ENCODE measurements at regions not wholly inside any gene's neighbourhood (a gene's known extent, or its start where the extent isn't known, plus 50 kb on each side); places are given as distances from the start of the nearest gene placed in this dataset.

DNA sequence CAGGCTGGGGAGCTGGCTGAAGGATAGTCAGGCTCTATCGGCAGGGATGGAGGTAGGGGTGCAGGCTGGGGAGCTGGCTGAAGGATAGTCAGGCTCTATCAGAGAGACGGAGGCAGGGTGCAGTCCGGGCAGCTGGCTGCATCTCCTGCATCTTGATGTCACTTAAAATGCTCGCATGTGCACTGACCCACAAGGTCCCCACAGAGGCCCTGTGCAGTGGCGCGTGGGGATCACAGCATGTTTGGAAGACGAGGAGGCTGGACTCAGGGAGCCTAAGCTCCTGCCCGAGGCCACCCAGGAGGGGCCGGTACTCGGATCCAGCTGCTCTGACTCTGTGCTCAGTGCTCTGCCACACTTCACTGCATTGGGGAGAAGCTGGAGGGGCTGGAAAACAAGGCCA, 189.0 kb upstream of the HDAC4 start:
- Mint-ChIP-seq H3K4me1 (peaks cover 6% of the 10 kb centered on the region; the same call in 1 of the 3 replicates), H3K4me3 (no peak overlapping the region), H3K36me3 (ENCODE audit: low read depth) (peaks cover 11% of the 10 kb centered on the region), H3K27ac (no peak overlapping the region), H3K27me3 (ENCODE audit: insufficient read depth, low read depth, poor library complexity) (peaks cover 2% of the 10 kb centered on the region), H3K9me3 (peaks cover 28% of the 10 kb centered on the region)
- Histone ChIP-seq H3K9me2 (ENCODE audit: insufficient read depth) (no peaks in the 10 kb centered on the region), H3K36me3 (ENCODE audit: insufficient read depth) (no peaks in the 10 kb centered on the region), H3K4me1 (ENCODE audit: insufficient read depth) (no peaks in the 10 kb centered on the region), H3K79me2 (replicated peaks; ENCODE audit: insufficient read depth) (no peaks in the 10 kb centered on the region), H3K4me2 (no peak overlapping the region), H3F3A (replicated peaks; ENCODE audit: low read depth) (no peaks in the 10 kb centered on the region), H3K4me3 (no peak overlapping the region), H4K20me1 (replicated peaks; ENCODE audit: insufficient read depth) (no peaks in the 10 kb centered on the region), H2AFZ (no peak overlapping the region), H3K27ac (ENCODE audit: low read depth) (no peak overlapping the region), H3K27me3 (ENCODE audit: insufficient read depth) (no peaks in the 10 kb centered on the region)
- no peak for DNase-seq (ENCODE audit: low spot score)
- no peak for TF ChIP-seq EZH2phosphoT487 (IDR thresholded peaks at IDR 0.05; ENCODE audit: unreplicated experiment)
- TF ChIP-seq, protein P1, sequence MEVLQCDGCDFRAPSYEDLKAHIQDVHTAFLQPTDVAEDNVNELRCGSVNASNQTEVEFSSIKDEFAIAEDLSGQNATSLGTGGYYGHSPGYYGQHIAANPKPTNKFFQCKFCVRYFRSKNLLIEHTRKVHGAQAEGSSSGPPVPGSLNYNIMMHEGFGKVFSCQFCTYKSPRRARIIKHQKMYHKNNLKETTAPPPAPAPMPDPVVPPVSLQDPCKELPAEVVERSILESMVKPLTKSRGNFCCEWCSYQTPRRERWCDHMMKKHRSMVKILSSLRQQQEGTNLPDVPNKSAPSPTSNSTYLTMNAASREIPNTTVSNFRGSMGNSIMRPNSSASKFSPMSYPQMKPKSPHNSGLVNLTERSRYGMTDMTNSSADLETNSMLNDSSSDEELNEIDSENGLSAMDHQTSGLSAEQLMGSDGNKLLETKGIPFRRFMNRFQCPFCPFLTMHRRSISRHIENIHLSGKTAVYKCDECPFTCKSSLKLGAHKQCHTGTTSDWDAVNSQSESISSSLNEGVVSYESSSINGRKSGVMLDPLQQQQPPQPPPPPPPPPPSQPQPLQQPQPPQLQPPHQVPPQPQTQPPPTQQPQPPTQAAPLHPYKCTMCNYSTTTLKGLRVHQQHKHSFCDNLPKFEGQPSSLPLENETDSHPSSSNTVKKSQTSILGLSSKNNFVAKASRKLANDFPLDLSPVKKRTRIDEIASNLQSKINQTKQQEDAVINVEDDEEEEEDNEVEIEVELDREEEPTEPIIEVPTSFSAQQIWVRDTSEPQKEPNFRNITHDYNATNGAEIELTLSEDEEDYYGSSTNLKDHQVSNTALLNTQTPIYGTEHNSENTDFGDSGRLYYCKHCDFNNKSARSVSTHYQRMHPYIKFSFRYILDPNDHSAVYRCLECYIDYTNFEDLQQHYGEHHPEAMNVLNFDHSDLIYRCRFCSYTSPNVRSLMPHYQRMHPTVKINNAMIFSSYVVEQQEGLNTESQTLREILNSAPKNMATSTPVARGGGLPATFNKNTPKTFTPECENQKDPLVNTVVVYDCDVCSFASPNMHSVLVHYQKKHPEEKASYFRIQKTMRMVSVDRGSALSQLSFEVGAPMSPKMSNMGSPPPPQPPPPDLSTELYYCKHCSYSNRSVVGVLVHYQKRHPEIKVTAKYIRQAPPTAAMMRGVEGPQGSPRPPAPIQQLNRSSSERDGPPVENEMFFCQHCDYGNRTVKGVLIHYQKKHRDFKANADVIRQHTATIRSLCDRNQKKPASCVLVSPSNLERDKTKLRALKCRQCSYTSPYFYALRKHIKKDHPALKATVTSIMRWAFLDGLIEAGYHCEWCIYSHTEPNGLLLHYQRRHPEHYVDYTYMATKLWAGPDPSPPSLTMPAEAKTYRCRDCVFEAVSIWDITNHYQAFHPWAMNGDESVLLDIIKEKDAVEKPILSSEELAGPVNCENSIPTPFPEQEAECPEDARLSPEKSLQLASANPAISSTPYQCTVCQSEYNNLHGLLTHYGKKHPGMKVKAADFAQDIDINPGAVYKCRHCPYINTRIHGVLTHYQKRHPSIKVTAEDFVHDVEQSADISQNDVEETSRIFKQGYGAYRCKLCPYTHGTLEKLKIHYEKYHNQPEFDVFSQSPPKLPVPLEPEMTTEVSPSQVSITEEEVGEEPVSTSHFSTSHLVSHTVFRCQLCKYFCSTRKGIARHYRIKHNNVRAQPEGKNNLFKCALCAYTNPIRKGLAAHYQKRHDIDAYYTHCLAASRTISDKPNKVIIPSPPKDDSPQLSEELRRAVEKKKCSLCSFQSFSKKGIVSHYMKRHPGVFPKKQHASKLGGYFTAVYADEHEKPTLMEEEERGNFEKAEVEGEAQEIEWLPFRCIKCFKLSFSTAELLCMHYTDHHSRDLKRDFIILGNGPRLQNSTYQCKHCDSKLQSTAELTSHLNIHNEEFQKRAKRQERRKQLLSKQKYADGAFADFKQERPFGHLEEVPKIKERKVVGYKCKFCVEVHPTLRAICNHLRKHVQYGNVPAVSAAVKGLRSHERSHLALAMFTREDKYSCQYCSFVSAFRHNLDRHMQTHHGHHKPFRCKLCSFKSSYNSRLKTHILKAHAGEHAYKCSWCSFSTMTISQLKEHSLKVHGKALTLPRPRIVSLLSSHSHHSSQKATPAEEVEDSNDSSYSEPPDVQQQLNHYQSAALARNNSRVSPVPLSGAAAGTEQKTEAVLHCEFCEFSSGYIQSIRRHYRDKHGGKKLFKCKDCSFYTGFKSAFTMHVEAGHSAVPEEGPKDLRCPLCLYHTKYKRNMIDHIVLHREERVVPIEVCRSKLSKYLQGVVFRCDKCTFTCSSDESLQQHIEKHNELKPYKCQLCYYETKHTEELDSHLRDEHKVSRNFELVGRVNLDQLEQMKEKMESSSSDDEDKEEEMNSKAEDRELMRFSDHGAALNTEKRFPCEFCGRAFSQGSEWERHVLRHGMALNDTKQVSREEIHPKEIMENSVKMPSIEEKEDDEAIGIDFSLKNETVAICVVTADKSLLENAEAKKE (CRISPR knock-in tag; IDR thresholded peaks at IDR 0.05) = no peak
- TF ChIP-seq, protein P2, sequence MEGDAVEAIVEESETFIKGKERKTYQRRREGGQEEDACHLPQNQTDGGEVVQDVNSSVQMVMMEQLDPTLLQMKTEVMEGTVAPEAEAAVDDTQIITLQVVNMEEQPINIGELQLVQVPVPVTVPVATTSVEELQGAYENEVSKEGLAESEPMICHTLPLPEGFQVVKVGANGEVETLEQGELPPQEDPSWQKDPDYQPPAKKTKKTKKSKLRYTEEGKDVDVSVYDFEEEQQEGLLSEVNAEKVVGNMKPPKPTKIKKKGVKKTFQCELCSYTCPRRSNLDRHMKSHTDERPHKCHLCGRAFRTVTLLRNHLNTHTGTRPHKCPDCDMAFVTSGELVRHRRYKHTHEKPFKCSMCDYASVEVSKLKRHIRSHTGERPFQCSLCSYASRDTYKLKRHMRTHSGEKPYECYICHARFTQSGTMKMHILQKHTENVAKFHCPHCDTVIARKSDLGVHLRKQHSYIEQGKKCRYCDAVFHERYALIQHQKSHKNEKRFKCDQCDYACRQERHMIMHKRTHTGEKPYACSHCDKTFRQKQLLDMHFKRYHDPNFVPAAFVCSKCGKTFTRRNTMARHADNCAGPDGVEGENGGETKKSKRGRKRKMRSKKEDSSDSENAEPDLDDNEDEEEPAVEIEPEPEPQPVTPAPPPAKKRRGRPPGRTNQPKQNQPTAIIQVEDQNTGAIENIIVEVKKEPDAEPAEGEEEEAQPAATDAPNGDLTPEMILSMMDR (conservative IDR thresholded peaks at IDR 0.05; ENCODE audit: low read depth in 2 of 2) = no peak
- TF ChIP-seq, protein P3, sequence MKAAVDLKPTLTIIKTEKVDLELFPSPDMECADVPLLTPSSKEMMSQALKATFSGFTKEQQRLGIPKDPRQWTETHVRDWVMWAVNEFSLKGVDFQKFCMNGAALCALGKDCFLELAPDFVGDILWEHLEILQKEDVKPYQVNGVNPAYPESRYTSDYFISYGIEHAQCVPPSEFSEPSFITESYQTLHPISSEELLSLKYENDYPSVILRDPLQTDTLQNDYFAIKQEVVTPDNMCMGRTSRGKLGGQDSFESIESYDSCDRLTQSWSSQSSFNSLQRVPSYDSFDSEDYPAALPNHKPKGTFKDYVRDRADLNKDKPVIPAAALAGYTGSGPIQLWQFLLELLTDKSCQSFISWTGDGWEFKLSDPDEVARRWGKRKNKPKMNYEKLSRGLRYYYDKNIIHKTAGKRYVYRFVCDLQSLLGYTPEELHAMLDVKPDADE (IDR thresholded peaks at IDR 0.05) = no peak
- no peak for TF ChIP-seq CREB1 (CRISPR knock-in tag; IDR thresholded peaks at IDR 0.05; ENCODE audit: low read depth)
- TF ChIP-seq EZH2 (IDR thresholded peaks at IDR 0.05; ENCODE audit: low read depth, unreplicated experiment) = no peak
- no peak for TF ChIP-seq NANOG (IDR thresholded peaks at IDR 0.05; ENCODE audit: borderline replicate concordance)
- TF ChIP-seq ZNF331 (CRISPR knock-in tag; IDR thresholded peaks at IDR 0.05; ENCODE audit: low read depth) = no peak
- no peak for TF ChIP-seq JUNB (IDR thresholded peaks at IDR 0.05; ENCODE audit: unreplicated experiment)
- TF ChIP-seq ZNF114 (CRISPR knock-in tag; IDR thresholded peaks at IDR 0.05) = no peak
- TF ChIP-seq STAT1 (IDR thresholded peaks at IDR 0.05; ENCODE audit: unreplicated experiment) = no peak
- TF ChIP-seq, protein P4, sequence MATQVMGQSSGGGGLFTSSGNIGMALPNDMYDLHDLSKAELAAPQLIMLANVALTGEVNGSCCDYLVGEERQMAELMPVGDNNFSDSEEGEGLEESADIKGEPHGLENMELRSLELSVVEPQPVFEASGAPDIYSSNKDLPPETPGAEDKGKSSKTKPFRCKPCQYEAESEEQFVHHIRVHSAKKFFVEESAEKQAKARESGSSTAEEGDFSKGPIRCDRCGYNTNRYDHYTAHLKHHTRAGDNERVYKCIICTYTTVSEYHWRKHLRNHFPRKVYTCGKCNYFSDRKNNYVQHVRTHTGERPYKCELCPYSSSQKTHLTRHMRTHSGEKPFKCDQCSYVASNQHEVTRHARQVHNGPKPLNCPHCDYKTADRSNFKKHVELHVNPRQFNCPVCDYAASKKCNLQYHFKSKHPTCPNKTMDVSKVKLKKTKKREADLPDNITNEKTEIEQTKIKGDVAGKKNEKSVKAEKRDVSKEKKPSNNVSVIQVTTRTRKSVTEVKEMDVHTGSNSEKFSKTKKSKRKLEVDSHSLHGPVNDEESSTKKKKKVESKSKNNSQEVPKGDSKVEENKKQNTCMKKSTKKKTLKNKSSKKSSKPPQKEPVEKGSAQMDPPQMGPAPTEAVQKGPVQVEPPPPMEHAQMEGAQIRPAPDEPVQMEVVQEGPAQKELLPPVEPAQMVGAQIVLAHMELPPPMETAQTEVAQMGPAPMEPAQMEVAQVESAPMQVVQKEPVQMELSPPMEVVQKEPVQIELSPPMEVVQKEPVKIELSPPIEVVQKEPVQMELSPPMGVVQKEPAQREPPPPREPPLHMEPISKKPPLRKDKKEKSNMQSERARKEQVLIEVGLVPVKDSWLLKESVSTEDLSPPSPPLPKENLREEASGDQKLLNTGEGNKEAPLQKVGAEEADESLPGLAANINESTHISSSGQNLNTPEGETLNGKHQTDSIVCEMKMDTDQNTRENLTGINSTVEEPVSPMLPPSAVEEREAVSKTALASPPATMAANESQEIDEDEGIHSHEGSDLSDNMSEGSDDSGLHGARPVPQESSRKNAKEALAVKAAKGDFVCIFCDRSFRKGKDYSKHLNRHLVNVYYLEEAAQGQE (IDR thresholded peaks at IDR 0.05; ENCODE audit: unreplicated experiment) = no peak
- no peak for TF ChIP-seq POLR2AphosphoS5 (IDR thresholded peaks at IDR 0.05; ENCODE audit: low read depth)
- no peak for ATAC-seq
